ENCODE measurements at regions not wholly inside any gene's neighbourhood (a gene's known extent, or its start where the extent isn't known, plus 50 kb on each side); places are given as distances from the start of the nearest gene placed in this dataset.

- no peak for TF ChIP-seq CTCF (IDR thresholded peaks at IDR 0.05)
- TF ChIP-seq EZH2 (IDR thresholded peaks at IDR 0.05), result no peak
Measured at GRCh38 chr9:82808478-82808877, 254.5 kb downstream of the RASEF start.
